HG03571 (cell line): ENCODE measurements at regions not wholly inside any gene's neighbourhood (a gene's known extent, or its start where the extent isn't known, plus 50 kb on each side); places are given as distances from the start of the nearest gene placed in this dataset.

Experiments used
- ATAC-seq: cut with Tn5 transposase; IDR thresholded peaks from one replicate; pipeline ENCODE4 v1.9.1; 2021; ENCODE audit not compliant: unreplicated experiment

DNA sequence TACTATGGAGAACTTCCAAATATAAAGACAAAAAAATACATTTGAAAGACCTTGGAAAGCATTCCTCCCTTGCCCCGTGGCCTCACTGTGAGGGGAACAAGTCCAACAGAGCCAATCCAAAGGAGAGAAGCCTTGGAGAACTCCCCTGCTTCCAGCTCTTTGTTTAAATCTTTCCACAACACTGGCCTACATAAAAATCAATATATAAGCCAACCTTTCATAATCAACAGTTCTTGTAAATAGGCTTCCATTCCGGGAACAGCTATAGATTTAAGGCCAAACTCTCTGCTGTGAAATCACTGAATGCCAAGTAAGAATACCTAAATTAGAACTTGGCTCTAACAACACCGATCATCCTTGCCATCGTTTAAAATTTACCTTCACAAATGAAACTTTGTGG lies 242.1 kb downstream of the HACE1 start:
- ATAC-seq, result no peak

DNA sequence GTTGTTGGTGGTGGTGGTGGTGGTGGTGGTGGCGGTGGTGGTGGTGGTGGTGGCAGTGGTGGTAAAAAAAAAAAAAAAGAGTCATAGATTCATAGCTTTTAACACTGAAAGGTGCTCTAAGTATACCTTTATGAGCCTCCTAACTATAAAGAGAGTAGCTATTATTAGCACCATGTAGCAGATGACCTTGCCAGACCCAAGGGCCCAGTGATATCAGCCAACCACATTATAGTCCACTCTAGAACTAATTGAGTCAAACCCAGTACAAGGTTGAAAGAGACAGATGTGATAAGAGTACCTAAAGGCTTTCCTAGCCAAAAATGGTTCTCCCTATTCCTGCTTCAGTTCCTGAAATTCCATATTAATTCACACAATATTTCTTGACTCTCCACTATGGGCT lies 245.3 kb downstream of the HACE1 start:
- ATAC-seq, result no peak

DNA sequence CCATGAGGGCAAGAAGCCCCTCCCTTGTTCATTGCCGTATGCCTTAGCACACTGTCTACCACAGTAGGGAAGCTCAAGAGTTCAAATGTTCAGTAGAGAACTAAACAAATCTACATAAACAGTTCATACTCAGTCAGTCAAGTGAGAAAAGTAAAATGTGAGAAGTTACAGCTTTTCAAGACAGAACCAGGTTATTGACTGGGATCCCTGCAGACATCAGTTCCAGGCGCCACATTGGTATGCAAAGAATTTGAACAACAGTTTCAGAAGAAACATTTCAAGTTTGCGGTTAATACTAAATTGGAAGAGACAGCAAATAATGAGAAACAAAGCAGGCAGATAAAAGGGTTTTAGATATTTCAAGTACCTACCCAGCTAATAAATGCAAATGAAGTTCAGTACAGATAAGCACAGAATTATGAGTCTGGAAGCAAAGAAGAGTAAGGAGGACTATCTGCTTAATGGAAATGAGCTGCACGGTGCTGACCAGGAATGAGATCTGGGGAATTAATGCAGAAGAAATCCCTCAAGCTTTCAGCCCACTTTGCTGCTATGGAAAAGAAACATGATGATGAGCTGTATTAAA lies 246.2 kb downstream of the HACE1 start:
- ATAC-seq, result no peak

DNA sequence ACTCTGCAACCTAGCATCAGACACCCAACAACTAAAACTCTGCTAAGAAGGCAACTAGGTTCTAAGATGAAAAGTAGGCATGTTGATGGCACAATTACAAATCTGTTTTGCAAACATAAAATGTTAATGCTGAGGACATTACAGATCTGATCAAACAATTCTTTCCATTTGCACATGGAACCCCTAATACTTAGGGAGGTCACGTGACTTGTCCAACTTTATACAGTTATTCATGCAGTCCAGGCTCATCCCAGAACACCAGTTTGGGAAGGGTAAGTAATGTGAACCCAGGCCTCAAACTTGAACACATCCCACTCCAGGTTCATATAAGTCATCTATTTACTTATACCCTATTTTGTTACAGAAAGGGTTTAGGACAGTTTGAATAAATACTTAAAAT lies 247.2 kb downstream of the HACE1 start:
- no peak for ATAC-seq

DNA sequence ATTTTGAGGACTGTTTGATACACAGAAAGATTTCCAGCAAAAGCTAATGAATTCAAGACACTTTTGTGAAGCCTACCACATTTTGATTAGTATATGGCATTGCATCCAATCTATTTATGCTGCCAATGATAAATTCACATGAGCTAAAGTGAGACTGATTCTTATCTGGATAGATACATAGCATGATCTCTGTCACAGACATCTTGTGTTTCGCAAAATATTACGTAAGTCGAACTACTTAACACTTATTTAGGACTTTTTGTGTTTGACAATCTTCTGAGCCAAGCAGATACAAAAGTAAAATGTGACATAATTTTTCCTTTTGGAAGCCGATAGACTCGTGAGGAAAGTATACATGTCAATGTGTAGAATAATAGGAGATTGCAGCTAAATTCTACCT lies 251.6 kb downstream of the HACE1 start:
- no peak for ATAC-seq

DNA sequence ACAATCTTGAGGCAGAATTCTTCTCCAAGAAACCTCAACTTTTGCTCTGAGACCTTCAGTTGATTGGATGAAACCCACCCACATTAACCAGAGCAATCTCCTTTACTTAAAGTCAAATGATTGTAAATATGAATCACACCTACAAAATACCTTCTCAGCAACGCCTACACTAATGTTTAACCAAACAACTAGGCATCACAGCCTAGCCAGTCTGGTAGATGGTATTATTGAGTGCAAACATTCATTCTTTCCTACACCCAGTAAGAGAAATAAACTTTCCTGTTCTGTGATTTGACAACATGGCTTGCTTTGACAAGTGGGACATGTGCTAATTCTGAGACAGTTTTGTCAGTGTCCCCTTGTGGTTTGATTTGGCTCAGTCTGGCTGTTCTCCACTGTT lies 252.2 kb downstream of the HACE1 start:
- ATAC-seq, result no peak

DNA sequence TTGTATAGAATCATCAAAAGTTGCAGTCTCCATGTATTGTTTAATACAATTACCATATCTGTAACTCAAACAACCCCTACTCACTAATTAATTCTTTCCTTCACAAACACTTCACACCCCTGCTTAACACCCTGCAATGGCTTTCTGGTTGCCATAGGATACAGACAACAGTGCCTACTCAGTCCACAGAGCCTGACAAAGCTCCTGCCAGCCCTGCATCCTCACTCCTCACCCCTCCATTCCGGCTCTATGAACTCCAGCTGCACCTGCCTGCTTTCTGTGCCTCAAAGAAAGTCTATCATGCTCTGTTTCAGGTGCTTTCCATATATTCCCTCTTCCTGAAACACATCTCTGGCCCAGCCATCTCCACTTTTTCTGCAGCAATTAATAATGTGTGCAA lies 253.4 kb downstream of the HACE1 start:
- no peak for ATAC-seq

DNA sequence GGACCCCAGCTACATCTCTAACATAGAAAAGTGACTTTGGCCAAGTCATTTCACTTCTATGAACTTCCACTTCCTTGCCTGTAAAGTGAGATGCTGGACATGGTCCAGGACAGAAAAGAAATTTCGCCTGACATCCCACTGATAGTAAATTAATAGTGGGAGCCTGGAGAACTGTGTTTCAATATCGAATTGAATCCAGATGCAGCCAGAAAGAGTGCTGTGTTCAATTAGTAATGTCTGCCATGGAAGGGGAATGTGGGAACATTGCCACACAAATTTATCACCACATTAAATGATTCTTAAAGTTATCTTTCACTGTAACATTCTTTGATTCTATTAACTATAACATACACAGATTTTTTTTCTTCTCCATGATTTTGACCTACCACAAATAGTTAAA lies 255.0 kb downstream of the HACE1 start:
- ATAC-seq, result no peak

DNA sequence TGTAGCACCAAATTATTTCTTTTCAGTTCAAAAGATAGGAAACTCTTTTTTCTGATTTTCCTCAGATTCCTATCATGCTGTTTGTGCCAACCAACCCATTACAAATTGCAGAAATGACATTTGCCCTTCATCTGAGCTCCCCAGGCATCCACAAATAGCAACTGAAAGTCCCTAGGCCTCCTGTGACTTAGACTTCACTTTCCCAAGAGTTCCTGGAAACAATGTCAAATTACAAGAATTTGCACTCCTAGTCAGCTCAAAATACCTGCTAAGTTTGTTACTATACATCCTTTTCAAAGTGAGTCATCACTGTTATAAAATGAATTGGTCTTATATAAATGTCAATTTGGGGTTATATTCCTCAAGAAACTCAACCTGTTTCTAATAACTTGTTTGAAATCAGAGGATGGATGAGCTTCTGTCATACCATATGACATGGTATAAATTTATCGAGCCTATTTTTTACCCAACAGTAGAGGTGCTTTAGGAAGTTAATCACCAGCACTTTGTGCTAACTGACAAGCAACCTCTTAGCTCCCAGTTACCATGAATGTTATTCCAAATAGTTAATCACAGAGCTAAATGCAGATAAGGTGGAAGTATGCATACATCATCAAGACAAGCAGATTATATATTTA lies 256.5 kb downstream of the HACE1 start:
- ATAC-seq, result no peak

DNA sequence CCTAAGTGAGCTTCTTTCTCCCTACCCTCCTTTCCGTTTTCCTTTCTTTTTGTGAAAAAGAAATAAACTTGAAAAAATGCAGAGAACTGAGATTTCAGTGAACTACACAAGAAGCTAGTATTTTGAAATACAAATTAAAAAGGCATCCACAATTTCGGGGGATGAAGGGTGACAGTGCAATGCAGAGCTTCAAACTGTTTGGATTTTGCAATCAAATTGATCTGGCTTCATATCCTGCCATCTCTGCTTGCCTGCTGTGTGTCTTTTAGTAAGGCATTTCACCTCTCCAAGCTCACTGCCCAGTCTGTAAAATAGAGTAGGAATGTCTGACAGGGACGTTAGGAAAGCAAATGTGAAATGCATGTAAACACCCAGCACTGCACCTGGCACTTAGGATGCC lies 258.0 kb downstream of the HACE1 start:
- no peak for ATAC-seq

DNA sequence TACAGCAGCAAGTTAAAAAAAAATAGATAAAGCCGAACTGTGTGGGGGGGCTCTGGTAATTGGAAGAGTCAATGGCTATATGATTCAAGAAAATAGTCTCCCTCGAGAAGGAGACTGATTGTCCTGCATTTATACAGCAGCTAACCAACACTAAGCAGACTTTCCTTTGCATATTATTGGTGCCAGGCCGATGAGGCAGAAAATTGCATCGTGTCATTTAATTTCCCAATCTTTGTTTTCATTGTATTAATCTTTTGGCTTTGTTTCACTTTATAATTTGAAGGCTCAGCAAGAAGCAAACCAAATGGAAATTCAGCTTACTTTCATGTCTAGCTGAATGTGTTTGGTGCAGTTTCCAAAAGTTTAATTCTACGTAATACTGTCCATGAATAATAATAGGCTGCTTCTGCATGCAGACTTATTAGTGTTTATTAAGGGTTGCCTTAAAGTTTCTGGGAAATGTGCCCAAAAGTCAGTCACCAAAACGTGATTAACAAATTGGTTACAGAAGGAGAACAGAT lies 258.5 kb downstream of the HACE1 start:
- ATAC-seq, result no peak

DNA sequence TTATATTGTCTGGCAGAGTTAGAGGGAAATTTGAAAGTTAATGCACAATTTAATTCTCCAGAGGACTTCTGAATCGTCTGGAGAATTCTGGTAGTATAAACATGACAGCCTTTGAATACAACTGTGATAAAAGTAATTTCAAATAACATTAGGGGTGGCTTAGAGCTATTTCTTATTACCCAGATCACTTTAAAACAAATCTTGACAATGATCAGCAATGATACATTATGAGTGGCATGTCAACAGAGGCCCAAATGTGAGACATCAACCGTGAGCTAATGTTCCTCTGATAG lies 259.1 kb downstream of the HACE1 start:
- ATAC-seq, result no peak

DNA sequence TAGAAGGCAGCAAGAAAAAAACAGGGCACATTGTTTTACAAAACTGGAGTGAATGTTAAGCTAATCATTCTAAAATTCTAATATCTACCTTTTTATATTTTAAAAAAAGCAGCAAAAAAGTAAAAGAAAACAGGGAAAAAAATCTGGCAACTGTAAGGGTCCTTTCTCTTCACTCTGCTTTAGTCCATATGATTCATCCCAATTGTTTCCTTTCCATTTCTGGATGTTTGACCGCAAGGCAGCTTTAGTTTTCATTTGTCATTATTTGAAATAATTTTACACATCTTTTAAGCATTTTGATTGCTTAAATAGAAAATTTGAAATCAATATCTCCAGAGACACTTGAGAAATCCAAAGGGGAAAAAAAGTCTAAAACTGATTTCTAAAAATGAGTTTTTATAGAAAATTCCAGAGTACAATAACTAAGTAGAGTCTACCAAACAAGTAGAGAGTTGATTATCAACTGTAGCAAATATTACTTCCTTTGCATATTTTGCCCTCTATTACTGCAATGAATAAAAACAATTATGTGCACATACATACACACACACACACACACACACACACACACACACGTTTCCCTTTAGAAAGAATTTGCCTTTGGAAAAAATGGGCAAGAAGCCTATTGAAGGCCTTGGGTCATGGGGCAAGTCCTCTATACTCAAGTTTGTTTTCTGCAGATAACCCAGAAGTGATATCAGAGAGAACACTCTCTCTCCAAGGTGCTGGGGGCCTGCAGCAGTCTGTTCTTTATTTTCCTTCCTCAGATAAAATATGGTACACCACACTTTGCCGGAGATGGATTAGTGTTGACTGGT lies 259.7 kb downstream of the HACE1 start:
- no peak for ATAC-seq

DNA sequence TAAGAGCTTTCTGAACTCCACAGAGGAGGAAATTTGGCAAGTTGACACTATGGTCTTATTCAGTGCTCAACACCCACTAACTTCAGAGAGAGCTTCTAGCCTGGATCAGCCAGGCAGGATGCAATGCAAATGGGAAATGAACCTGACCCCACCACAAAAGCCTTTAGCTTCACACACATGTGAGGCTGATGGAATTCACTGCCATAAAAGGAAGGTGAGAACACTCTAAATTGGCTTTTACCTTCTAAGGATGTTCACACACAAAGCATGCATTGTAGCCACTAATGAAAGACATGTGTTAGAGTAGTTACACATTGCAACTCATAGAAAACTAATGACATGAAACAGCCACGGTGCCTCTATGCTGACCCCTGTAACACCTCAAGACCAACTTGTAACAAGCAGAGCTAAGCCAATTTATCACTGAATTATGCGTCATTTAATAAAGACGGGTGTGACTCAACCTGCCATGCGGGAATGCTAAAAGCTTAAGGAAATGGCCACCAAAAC lies 262.1 kb downstream of the HACE1 start:
- ATAC-seq, result no peak

DNA sequence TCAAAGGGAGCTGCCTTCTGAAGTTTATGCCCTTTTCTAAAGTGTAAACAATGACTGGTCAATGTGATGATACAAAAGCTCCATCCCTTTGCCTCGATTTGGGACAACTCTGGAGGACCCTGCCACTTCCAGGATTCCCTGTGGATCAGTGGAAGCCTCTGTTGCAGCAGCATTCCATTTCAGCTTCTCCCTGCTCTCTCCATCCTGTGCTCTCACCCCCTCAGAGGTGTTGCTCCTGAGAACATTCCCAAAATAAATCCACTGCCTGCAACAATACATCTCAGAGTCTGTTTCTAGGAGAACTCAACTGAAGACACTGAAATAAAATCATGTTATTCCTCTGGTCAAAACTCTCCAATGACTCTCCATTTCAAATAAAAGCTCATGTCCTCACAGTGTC lies 263.6 kb downstream of the HACE1 start:
- ATAC-seq, result no peak

DNA sequence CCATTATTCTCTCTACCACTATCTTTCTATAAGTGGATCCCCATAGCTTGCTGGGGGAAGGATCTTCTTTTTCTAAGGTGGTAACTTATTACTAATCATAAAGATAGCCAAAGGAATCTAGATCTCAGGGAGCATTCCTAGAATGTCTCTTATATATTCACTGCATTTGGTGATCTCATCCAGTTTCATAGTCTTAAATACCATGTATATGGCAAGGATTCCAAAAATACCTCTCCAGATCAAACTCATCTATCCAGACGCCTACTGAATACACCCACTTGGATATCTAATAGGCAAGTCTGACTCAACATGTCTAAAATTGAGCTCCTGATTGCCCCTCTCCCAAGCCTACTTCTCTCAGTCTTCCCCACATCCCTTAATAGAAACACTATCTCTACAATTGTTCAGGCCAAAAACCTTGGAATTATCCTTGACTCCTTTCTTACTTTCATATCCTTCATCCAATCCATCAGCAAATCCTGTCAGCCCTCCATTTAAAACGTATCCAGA lies 264.4 kb downstream of the HACE1 start:
- ATAC-seq, result no peak

DNA sequence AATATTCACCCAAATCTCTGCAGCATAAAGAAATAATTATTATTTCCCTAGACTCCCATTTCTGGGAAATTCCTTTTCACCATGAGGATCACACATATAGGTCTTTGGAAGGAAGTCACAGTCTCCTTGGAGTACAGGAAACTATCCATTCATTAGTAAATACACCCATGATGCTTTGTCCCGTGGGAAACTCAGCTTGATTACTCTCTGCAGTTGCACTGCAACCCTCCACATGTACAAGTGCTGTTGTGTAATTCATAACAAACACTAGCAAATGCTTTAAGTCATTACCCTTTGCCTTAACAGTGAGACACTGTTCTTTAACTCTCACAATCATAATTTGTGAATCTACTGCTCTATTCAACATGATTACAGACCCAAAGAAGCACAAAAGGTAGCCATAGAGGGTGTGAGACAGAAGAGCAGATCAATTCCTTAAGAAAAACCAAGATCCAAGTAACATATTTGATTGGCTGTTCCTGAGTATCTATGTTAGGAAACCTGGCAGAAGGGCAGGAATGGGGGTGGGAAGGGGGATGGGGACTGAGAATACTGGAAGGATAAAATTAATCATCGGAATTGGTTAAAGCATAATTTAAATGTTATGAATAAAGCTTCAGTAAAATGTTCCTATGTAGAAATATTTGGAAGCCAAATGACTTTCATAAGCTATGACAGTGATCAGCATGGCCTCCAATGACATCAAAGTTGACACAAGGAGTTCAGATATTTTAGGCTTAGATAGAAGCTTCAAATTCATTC lies 268.0 kb downstream of the HACE1 start:
- ATAC-seq, result no peak

DNA sequence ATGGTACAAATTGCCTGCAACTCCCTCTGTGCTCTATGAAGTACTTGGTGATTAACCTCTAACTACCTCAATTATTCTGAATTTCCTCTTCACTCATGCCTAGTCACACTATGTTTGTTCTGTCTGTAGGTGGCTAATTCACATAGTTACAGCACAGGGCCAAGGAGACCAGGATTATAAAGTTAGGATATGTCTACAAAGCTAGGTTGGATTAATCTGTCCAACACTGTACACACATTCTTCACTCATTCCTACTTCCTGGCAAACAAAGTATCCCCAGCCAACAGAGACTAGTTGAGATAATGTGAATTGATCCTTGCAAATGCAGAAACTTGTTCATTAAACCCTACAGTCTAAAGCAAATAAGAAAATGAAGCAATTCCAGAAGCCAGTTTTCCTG lies 269.8 kb downstream of the HACE1 start:
- no peak for ATAC-seq

DNA sequence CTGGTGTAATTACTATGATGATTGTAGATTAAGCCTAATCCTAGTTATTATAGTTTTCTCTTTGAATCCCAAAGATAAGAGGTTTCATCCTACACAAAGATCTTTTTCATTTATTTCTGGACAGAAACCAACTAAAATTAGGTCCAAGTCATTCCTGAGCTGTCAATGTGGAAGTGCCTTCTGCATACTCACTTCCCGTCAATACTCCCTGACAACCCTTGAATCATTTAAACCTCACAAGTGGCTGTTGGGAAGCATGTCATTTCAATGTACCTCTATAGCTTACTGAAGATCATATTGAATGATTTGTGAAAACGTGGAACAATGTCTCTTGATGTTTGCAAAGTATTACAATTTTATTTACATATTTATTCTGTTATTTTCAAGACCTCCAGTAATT lies 274.1 kb downstream of the HACE1 start:
- ATAC-seq, result no peak

DNA sequence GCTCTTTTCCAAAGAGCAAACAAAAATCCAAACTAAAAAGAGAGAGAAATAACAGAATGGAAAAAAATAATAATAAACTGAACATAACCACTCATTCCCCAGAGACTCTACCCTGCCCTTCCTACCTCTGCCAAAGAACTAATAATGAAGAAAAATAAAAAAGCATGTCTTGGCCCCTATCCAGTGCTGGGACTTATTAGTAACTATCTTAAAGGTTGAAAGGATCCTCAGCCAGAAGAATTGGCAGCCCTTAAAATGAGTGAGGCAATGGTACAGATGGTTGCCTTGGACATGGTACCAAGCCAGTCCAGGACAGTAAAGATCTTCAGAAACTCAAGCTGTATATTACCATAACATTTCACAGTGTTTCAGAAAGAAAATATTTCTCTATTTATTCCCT lies 279.3 kb downstream of the HACE1 start:
- ATAC-seq, result no peak

DNA sequence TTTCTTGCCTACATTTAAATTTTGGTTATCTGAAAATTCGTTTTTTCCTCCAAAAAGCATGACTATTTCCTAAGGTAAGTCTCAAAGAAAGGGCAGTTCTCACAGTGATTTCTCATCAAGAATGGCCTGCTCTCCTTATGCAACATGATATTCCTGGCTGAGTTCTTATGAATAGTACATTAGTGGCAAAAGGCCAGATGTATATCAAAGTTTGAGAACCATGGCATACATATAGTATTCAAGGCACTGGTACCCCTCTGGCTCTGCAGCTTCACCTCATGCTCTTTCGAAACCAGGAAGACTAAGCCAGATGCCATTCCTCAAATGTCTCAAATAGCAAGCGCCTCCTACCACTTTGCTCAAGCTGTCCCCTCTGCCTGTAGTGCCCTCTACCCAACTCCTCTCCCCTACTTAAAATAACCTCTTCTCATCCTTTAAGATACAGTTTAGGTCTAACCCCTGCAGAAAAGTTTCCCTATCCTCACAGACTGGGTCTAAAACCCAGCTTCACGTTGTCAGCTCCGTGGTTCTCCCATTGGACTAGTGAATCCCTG lies 280.3 kb downstream of the HACE1 start:
- no peak for ATAC-seq
